A549 (cell line): ENCODE measurements at regions not wholly inside any gene's neighbourhood (a gene's known extent, or its start where the extent isn't known, plus 50 kb on each side); places are given as distances from the start of the nearest gene placed in this dataset.

Experiments
- ATAC-seq, 2 experiments: fragments of 200-7000 bp in 1 of 2; fragments of >200 bp in 1 of 2; cut with Nextera tagmentation in 1 of 2; cut with Tn5 transposase in 1 of 2; 3 replicates each; pipeline versions ENCODE4 v1.8.0 to v1.9.1; 2018 to 2020; ENCODE audit warnings: mild to moderate bottlenecking in 1 of 2, moderate library complexity in 1 of 2
- CTCF ChIA-PET: fragments of 300-600 bp; sonication (Branson Sonifier 250); formaldehyde crosslinking; extraction: SDS; loops from one replicate; lab custom pipeline; 2021; ENCODE audit warnings: antibody characterized with exemption, inconsistent platforms; lab: Yijun Ruan, JAX
- POLR2A ChIA-PET: fragments of 350-600 bp; formaldehyde crosslinking; extraction: SDS; loops from one replicate; lab custom pipeline; 2021; ENCODE audit warnings: antibody characterized with exemption, inconsistent platforms; lab: Yijun Ruan, JAX
- DNase-seq, 2 experiments: peaks; one replicate each; pipeline versions ENCODE4 v3.0.0 to v3.0.0-alpha.2; 2011 to 2016; ENCODE audit warnings: low read depth in 1 of 2, low spot score in 1 of 2
- FAIRE-seq: peaks from 2 replicates; lab custom pipeline; 2011; peaks lifted over from hg19 to GRCh38; lab: Jason Lieb, UNC
- H3K27ac ChIP-seq, 2 experiments: fragments of >200 bp; sonication (Bioruptor Twin); formaldehyde crosslinking; 3 replicates each; pipeline ENCODE4 v1.5.1; 2016 to 2017
- H3K4me1 ChIP-seq: fragments of >200 bp; sonication (Bioruptor Twin); formaldehyde crosslinking; 3 replicates; pipeline ENCODE4 v1.6.1; 2016
- H3K4me2 ChIP-seq: fragments of >200 bp; sonication (Bioruptor Twin); formaldehyde crosslinking; 3 replicates; pipeline ENCODE4 v1.6.1; 2016
- H3K4me3 ChIP-seq: fragments of >200 bp; sonication (Bioruptor Twin); formaldehyde crosslinking; 3 replicates; pipeline ENCODE4 v1.5.1; 2016
- H3K9me3 ChIP-seq: fragments of >200 bp; sonication (Bioruptor Twin); formaldehyde crosslinking; 3 replicates; pipeline ENCODE4 v1.6.1; 2016
- CBX8 ChIP-seq: fragments of 200-600 bp; sonication (generic); IDR thresholded peaks from 2 replicates; pipeline ENCODE4 v1.6.1; 2016
- CHD4 ChIP-seq: fragments of 200-600 bp; sonication (generic); IDR thresholded peaks from 2 replicates; pipeline ENCODE4 v1.6.1; 2016; ENCODE audit warnings: antibody characterized with exemption, mild to moderate bottlenecking, borderline replicate concordance
- CTCF ChIP-seq: fragments of >200 bp; sonication (Bioruptor Twin); formaldehyde crosslinking; IDR thresholded peaks from 3 replicates; pipeline ENCODE4 v1.5.1; 2016
- FOSL2 ChIP-seq, 2 experiments: fragments of 450-650 bp in 1 of 2; fragments of >200 bp in 1 of 2; sonication (Bioruptor Twin) in 1 of 2; formaldehyde crosslinking; IDR thresholded peaks; 2 replicates each; pipeline versions ENCODE4 v1.5.0 to v1.6.1; 2016 to 2020; ENCODE audit warnings: mild to moderate bottlenecking in 1 of 2, moderate library complexity in 1 of 2
- HDAC2 ChIP-seq: fragments of 200-600 bp; sonication (generic); IDR thresholded peaks from 2 replicates; pipeline ENCODE4 v1.6.1; 2016
- HMGXB4 ChIP-seq: fragments of 250-450 bp; sonication (Bioruptor Pico); IDR thresholded peaks from 2 replicates; pipeline ENCODE4 v1.5.0; 2021; ENCODE audit warnings: mild to moderate bottlenecking, moderate library complexity, borderline replicate concordance
- HOXA7 ChIP-seq: fragments of 250-450 bp; sonication (Bioruptor Pico); IDR thresholded peaks from 2 replicates; pipeline ENCODE4 v1.5.0; 2020; ENCODE audit warnings: mild to moderate bottlenecking, moderate library complexity
- HOXB13 ChIP-seq: fragments of 250-450 bp; sonication (Bioruptor Pico); IDR thresholded peaks from 2 replicates; pipeline ENCODE4 v1.5.0; 2020; ENCODE audit warnings: low read depth, mild to moderate bottlenecking, moderate library complexity
- JUNB ChIP-seq: fragments of >200 bp; sonication (Bioruptor Twin); formaldehyde crosslinking; IDR thresholded peaks from 2 replicates; pipeline ENCODE4 v1.6.1; 2016
- MAFK ChIP-seq: fragments of 450-650 bp; IDR thresholded peaks from 2 replicates; pipeline ENCODE4 v1.6.1; 2014; ENCODE audit not compliant: partially characterized antibody
- MAX ChIP-seq: IDR thresholded peaks from 2 replicates; pipeline ENCODE4 v1.6.1; 2012
- NFE2L2 ChIP-seq: fragments of 150-350 bp; conservative IDR thresholded peaks from 2 replicates; pipeline ENCODE4 v1.6.1; 2014; ENCODE audit warnings: low read length
- POLR2A ChIP-seq: IDR thresholded peaks from 2 replicates; pipeline ENCODE4 v1.6.1; 2012; ENCODE audit warnings: mild to moderate bottlenecking, low read length
- REST ChIP-seq: fragments of 200-600 bp; sonication (generic); IDR thresholded peaks from 2 replicates; pipeline ENCODE4 v1.6.1; 2016; ENCODE audit warnings: antibody characterized with exemption, mild to moderate bottlenecking, moderate library complexity
- RFX5 ChIP-seq: fragments of 450-650 bp; IDR thresholded peaks from 2 replicates; pipeline ENCODE4 v1.7.1; 2014; ENCODE audit warnings: antibody characterized with exemption, mild to moderate bottlenecking, moderate library complexity
- RNF2 ChIP-seq: fragments of 200-600 bp; sonication (generic); IDR thresholded peaks from 2 replicates; pipeline ENCODE4 v1.6.1; 2016; ENCODE audit warnings: low read depth, mild to moderate bottlenecking, antibody characterized with exemption, moderate library complexity, borderline replicate concordance
- SMC3 ChIP-seq: fragments of >200 bp; sonication (Bioruptor Twin); formaldehyde crosslinking; IDR thresholded peaks from 3 replicates; pipeline ENCODE4 v1.6.1; 2018; ENCODE audit warnings: inconsistent platforms
- SREBF2 ChIP-seq: fragments of 450-650 bp; IDR thresholded peaks from 2 replicates; pipeline ENCODE4 v1.6.1; 2014; ENCODE audit warnings: mild to moderate bottlenecking, moderate library complexity
- TFCP2L1 ChIP-seq: fragments of 250-450 bp; sonication (Bioruptor Pico); IDR thresholded peaks from 2 replicates; pipeline ENCODE4 v1.5.0; 2021; ENCODE audit warnings: mild to moderate bottlenecking
- ZSCAN20 ChIP-seq: fragments of 250-450 bp; sonication (Bioruptor Pico); IDR thresholded peaks from 2 replicates; pipeline ENCODE4 v1.8.0; 2022; ENCODE audit warnings: mild to moderate bottlenecking, moderate library complexity
- whole genome bisulfite sequencing: methylation state at CpG from one replicate; pipeline ENCODE4 v1.1.6; 2017; ENCODE audit errors: missing lambda C conversion rate; 5-methylcytosine and 5-hydroxymethylcytosine counted together
- TF ChIP-seq, protein P1 (sequence below): IDR thresholded peaks from 2 replicates; pipeline ENCODE4 v1.6.1; 2012
- TF ChIP-seq, protein P2 (sequence below): fragments of >200 bp; sonication (Bioruptor Twin); formaldehyde crosslinking; IDR thresholded peaks from 2 replicates; pipeline ENCODE4 v1.6.1; 2016

DNA sequence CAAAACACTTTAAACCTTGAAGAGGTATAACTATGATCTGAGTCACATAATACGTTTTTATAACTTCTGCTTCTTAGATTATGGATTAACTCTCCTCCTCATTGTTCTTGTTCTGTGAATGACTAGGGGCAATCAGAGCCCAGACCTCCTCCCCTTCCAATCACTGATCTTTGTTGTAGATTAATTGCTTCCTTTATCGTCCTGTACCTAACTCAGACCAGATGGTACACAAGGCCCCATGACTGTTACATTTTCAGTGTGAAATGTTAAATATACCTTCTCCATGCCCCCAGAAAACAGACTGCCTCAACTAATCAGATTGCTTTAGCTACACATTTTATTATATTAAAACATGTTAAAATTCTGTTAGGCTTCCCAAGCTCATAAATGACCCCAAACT, 211.7 kb downstream of the RNF152 start:
- Histone ChIP-seq H3K9me3 (no peaks in the 10 kb centered on the region), H3K4me1 (no peaks in the 10 kb centered on the region)
- no peak for ATAC-seq
- TF ChIP-seq MAFK: no peak
- TF ChIP-seq, protein P1, sequence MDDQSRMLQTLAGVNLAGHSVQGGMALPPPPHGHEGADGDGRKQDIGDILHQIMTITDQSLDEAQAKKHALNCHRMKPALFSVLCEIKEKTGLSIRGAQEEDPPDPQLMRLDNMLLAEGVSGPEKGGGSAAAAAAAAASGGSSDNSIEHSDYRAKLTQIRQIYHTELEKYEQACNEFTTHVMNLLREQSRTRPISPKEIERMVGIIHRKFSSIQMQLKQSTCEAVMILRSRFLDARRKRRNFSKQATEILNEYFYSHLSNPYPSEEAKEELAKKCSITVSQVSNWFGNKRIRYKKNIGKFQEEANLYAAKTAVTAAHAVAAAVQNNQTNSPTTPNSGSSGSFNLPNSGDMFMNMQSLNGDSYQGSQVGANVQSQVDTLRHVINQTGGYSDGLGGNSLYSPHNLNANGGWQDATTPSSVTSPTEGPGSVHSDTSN: no peak
- TF ChIP-seq CHD4: no peak
- TF ChIP-seq, all 56 proteins: peak for 0
- ChIA-PET POLR2A (no interaction called here), CTCF (interaction anchor here (0.5 kb wide), 1 partner anchor 203 kb away, joined by 3 read pairs; no protein-coding TSS in a partner anchor)
- Histone ChIP-seq H3K4me3 (no peak overlapping the region), H3K4me2 (no peak overlapping the region), H3K27ac (no peak overlapping the region)
- FAIRE-seq (no peak), DNase-seq (no peak)
- 8% methylated on average over 2 of the region's 2 CpGs for WGBS

DNA sequence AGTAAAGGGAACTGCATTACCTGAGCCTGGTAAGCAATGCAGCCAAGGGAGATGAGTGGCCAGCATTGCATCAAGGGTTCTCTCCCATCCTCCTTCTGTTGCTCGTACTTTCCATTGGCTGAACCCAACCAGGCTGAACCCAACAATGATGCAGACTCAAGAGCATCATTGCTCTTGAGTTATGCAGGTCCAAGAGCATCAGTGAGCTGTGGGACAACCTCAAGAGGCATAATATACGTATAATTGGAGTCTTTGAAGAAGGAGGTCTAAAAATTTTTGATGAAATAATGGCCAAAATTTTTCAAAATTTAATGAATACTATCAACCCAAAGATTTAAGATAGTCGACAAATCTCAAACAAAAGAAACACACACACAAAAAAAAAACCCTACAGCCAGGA, 213.0 kb downstream of the RNF152 start:
- Histone ChIP-seq H3K4me2 (no peak overlapping the region), H3K4me1 (no peaks in the 10 kb centered on the region), H3K27ac (no peak overlapping the region), H3K9me3 (no peaks in the 10 kb centered on the region), H3K4me3 (no peak overlapping the region)
- ChIA-PET CTCF (no interaction called here), POLR2A (no interaction called here)
- 3% methylated on average over 3 of the region's 3 CpGs for WGBS
- TF ChIP-seq JUNB (no peak), NFE2L2 (no peak), TFCP2L1 (CRISPR knock-in tag) (no peak), CTCF (no peak), CBX8 (no peak), HDAC2 (no peak), POLR2A (no peak), SREBF2 (no peak), FOSL2 (IDR thresholded peaks at IDR 0.05) (no peak), FOSL2 (CRISPR knock-in tag; IDR thresholded peaks at IDR 0.05) (no peak), HOXA7 (CRISPR knock-in tag) (no peak)
- ATAC-seq: no peak
- DNase-seq: no peak
- no peak for FAIRE-seq

DNA sequence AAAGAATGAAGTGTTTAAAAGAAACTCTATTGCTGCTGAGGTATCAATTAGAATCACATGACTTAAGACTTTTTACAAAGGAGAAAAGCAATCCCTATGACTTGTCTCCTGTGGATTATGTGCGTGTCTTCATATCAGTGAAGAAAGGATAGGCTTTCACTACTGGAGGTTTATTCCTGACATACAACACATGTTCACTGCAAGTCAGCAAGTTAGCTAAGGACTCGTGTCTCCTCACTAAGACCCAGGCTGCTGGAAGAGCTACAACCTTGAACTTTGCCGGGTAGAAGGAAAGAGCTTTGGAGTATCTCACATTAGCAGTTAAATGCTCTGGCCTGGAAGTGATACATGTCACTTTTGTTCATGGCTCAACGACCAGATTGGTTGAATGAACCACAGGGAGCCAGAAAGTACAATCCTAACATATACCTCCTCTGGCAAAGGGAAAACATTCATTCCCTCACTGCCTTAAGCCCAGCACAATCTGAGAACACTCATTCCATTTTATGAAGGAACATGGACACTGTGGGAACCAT, 215.3 kb downstream of the RNF152 start:
- POLR2A ChIA-PET: no interaction called here
- no peak overlapping the region for H3K27ac ChIP-seq
- TF ChIP-seq ZSCAN20 (CRISPR knock-in tag) (no peak), MAX (no peak), HMGXB4 (no peak), REST (no peak), SMC3 (no peak), HOXB13 (CRISPR knock-in tag) (no peak), RNF2 (no peak), RFX5 (no peak)
- TF ChIP-seq, protein P2, sequence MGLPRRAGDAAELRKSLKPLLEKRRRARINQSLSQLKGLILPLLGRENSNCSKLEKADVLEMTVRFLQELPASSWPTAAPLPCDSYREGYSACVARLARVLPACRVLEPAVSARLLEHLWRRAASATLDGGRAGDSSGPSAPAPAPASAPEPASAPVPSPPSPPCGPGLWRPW: no peak

More for the DNA sequence above, 215.3 kb downstream of the RNF152 start:
- CTCF ChIA-PET: no interaction called here
- H3K4me2 ChIP-seq: no peak overlapping the region
- ATAC-seq (no peak), DNase-seq (no peak), FAIRE-seq (no peak)
- no peak overlapping the region for H3K4me3 ChIP-seq
- H3K4me1 ChIP-seq: no peaks in the 10 kb centered on the region
- WGBS: 0% methylated on average over 4 of the region's 4 CpGs
- H3K9me3 ChIP-seq: no peaks in the 10 kb centered on the region
